ENCODE measurements at regions not wholly inside any gene's neighbourhood (a gene's known extent, or its start where the extent isn't known, plus 50 kb on each side); places are given as distances from the start of the nearest gene placed in this dataset.

DNA sequence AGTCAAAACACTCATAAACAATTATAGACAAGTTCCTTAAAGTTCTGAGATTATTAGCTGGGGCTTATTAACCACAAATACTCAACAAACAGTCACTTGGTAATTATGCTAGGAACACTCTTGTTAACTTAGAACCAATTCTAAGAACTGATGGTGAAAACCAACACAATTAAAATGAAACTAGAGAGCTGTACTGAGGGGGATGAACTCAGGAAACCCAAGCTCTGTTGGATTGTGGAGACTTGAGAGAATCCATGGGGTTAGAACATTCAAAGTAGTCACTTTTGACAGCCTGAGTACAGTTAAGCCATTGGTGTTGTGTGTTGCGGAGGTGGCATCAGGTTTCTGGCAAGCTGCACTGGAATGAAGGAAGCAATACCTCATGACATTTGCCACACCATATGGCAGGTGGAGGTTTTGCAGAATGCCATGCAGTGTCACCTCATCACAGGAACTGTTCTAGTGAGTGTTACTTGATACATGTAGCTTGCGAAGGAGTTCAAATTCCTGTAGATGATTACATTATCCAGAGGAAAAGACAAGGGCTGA is 480.9 kb upstream of the CD180 start (continued):
- TF ChIP-seq, protein P1, sequence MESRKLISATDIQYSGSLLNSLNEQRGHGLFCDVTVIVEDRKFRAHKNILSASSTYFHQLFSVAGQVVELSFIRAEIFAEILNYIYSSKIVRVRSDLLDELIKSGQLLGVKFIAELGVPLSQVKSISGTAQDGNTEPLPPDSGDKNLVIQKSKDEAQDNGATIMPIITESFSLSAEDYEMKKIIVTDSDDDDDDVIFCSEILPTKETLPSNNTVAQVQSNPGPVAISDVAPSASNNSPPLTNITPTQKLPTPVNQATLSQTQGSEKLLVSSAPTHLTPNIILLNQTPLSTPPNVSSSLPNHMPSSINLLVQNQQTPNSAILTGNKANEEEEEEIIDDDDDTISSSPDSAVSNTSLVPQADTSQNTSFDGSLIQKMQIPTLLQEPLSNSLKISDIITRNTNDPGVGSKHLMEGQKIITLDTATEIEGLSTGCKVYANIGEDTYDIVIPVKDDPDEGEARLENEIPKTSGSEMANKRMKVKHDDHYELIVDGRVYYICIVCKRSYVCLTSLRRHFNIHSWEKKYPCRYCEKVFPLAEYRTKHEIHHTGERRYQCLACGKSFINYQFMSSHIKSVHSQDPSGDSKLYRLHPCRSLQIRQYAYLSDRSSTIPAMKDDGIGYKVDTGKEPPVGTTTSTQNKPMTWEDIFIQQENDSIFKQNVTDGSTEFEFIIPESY (IDR thresholded peaks at IDR 0.05): no peak

DNA sequence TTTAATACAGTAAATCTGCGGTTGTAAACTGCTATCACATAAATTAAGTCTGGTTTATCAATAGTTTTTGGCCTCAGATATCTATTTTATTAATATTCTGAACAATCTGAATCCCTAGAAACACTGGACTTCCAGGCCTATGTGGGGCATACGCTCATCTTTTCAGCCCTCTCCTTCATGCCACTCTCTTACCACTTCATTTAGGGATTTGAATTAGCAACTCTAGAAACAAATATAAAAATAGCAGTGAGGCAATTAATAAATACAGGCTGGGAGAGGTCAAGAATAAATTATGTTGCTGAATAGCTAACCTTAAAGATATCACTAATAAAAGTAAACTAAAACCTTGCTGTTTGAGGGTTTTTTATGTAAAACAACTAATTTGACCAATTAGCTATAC is 480.3 kb upstream of the CD180 start:
- Histone ChIP-seq H3K36me3 (ENCODE audit: control insufficient read depth in 4 of 4, insufficient read depth in 3 of 4, low read depth in 1 of 4, low read length in 3 of 4) (no peaks in the 10 kb centered on the region), H3K27ac (ENCODE audit: low read depth in 1 of 2, low read length in 2 of 2) (no peak overlapping the region), H3K4me3 (ENCODE audit: low read depth in 1 of 3, low read length in 3 of 3) (no peak overlapping the region), H3K9ac (ENCODE audit: low read depth in 1 of 2, low read length in 2 of 2) (no peak overlapping the region), H3K4me1 (ENCODE audit: control insufficient read depth in 4 of 4, insufficient read depth in 4 of 4, low read length in 3 of 4) (no peaks in the 10 kb centered on the region), H3K9me3 (ENCODE audit: control insufficient read depth in 4 of 4, low read length in 3 of 4) (no peaks in the 10 kb centered on the region), H3K27me3 (ENCODE audit: control insufficient read depth in 4 of 4, insufficient read depth in 4 of 4, low read length in 3 of 4) (no peaks in the 10 kb centered on the region)
- no peak for DNase-seq (ENCODE audit: low spot score)
- WGBS: 94% methylated on average over 2 of the region's 2 CpGs
- TF ChIP-seq YY1 (IDR thresholded peaks at IDR 0.05) (no peak), JUND (IDR thresholded peaks at IDR 0.05) (no peak), HNF4A (conservative IDR thresholded peaks at IDR 0.05) (no peak), SP1 (IDR thresholded peaks at IDR 0.05) (no peak), EGR1 (IDR thresholded peaks at IDR 0.05; ENCODE audit: low read depth in 2 of 2) (no peak), RXRA (IDR thresholded peaks at IDR 0.05) (no peak), FOXA2 (IDR thresholded peaks at IDR 0.05) (no peak)

GRCh38 chr5:67674159-67674655 is 477.6 kb upstream of the CD180 start:
- TF ChIP-seq MAX (IDR thresholded peaks at IDR 0.05) (no peak), FOXA1 (IDR thresholded peaks at IDR 0.05) (no peak), SP1 (IDR thresholded peaks at IDR 0.05) (no peak), HNF4A (conservative IDR thresholded peaks at IDR 0.05) (no peak), RAD21 (IDR thresholded peaks at IDR 0.05) (no peak), NR2F2 (IDR thresholded peaks at IDR 0.05) (no peak), GABPA (IDR thresholded peaks at IDR 0.05 in 1 of 2, conservative IDR thresholded peaks at IDR 0.05 in 1 of 2) (no peak)
- TF ChIP-seq, protein P1 (IDR thresholded peaks at IDR 0.05): no peak
- TF ChIP-seq, protein P2, sequence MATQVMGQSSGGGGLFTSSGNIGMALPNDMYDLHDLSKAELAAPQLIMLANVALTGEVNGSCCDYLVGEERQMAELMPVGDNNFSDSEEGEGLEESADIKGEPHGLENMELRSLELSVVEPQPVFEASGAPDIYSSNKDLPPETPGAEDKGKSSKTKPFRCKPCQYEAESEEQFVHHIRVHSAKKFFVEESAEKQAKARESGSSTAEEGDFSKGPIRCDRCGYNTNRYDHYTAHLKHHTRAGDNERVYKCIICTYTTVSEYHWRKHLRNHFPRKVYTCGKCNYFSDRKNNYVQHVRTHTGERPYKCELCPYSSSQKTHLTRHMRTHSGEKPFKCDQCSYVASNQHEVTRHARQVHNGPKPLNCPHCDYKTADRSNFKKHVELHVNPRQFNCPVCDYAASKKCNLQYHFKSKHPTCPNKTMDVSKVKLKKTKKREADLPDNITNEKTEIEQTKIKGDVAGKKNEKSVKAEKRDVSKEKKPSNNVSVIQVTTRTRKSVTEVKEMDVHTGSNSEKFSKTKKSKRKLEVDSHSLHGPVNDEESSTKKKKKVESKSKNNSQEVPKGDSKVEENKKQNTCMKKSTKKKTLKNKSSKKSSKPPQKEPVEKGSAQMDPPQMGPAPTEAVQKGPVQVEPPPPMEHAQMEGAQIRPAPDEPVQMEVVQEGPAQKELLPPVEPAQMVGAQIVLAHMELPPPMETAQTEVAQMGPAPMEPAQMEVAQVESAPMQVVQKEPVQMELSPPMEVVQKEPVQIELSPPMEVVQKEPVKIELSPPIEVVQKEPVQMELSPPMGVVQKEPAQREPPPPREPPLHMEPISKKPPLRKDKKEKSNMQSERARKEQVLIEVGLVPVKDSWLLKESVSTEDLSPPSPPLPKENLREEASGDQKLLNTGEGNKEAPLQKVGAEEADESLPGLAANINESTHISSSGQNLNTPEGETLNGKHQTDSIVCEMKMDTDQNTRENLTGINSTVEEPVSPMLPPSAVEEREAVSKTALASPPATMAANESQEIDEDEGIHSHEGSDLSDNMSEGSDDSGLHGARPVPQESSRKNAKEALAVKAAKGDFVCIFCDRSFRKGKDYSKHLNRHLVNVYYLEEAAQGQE (IDR thresholded peaks at IDR 0.05): no peak
- DNase-seq (ENCODE audit: low spot score): no peak
- H3K27ac ChIP-seq (ENCODE audit: low read depth in 1 of 2, low read length in 2 of 2): no peak overlapping the region
- no peak overlapping the region for H3K9ac ChIP-seq (ENCODE audit: low read depth in 1 of 2, low read length in 2 of 2)
- H3K27me3 ChIP-seq (ENCODE audit: control insufficient read depth in 4 of 4, insufficient read depth in 4 of 4, low read length in 3 of 4): no peaks in the 10 kb centered on the region
- no peaks in the 10 kb centered on the region for H3K9me3 ChIP-seq (ENCODE audit: control insufficient read depth in 4 of 4, low read length in 3 of 4)
- no peaks in the 10 kb centered on the region for H3K4me1 ChIP-seq (ENCODE audit: control insufficient read depth in 4 of 4, insufficient read depth in 4 of 4, low read length in 3 of 4)
- H3K4me3 ChIP-seq (ENCODE audit: low read depth in 1 of 3, low read length in 3 of 3): no peak overlapping the region
- no peaks in the 10 kb centered on the region for H3K36me3 ChIP-seq (ENCODE audit: control insufficient read depth in 4 of 4, insufficient read depth in 3 of 4, low read depth in 1 of 4, low read length in 3 of 4)

All from liver (tissue), 7 donors.